DOHH2 (cell line): ENCODE measurements at regions not wholly inside any gene's neighbourhood (a gene's known extent, or its start where the extent isn't known, plus 50 kb on each side); places are given as distances from the start of the nearest gene placed in this dataset.

Experiments
- H3F3A ChIP-seq: fragments of 200-600 bp; sonication (generic), shearing (Covaris generic); 2 replicates; pipeline ENCODE4 v1.6.0; 2016; ENCODE audit warnings: antibody characterized with exemption, mild to moderate bottlenecking; ENCODE audit not compliant: control insufficient read depth, insufficient read depth
- H3K27ac ChIP-seq: fragments of 200-600 bp; sonication (generic); 2 replicates; pipeline ENCODE4 v1.5.1; 2014; ENCODE audit warnings: low read depth, mild to moderate bottlenecking, low read length, moderate library complexity
- H3K27me3 ChIP-seq: fragments of 200-600 bp; sonication (generic); 2 replicates; pipeline ENCODE4 v1.6.1; 2014; ENCODE audit warnings: mild to moderate bottlenecking, low read length, mixed read lengths; ENCODE audit not compliant: control insufficient read depth
- H3K36me3 ChIP-seq: fragments of 200-600 bp; sonication (generic); 2 replicates; pipeline ENCODE4 v1.6.1; 2014; ENCODE audit warnings: mild to moderate bottlenecking, low read length, moderate library complexity, mixed read lengths; ENCODE audit not compliant: control insufficient read depth
- H3K4me1 ChIP-seq: fragments of 200-600 bp; sonication (generic); 2 replicates; pipeline ENCODE4 v1.6.1; 2014; ENCODE audit warnings: mild to moderate bottlenecking, low read length, mixed read lengths; ENCODE audit not compliant: control insufficient read depth
- H3K4me2 ChIP-seq: fragments of 200-600 bp; sonication (generic); 2 replicates; pipeline ENCODE4 v1.6.0; 2014; ENCODE audit warnings: mild to moderate bottlenecking, low read length, moderate library complexity
- H3K4me3 ChIP-seq: fragments of 200-600 bp; sonication (generic); 2 replicates; pipeline ENCODE4 v1.5.1; 2014; ENCODE audit warnings: mild to moderate bottlenecking, low read length, mixed read lengths
- H3K79me2 ChIP-seq: fragments of 200-600 bp; sonication (generic); 2 replicates; pipeline ENCODE4 v1.6.1; 2014; ENCODE audit warnings: mild to moderate bottlenecking, low read length, mixed read lengths; ENCODE audit not compliant: control insufficient read depth
- H3K9me2 ChIP-seq: fragments of 200-600 bp; sonication (generic); replicated peaks from 2 replicates; pipeline ENCODE4 v1.6.1; 2014; ENCODE audit warnings: mild to moderate bottlenecking, low read length, mixed read lengths; ENCODE audit not compliant: control insufficient read depth
- H3K9me3 ChIP-seq: fragments of 200-600 bp; sonication (generic); 2 replicates; pipeline ENCODE4 v1.6.1; 2014; ENCODE audit warnings: antibody characterized with exemption, low read length, mixed read lengths; ENCODE audit not compliant: control insufficient read depth, insufficient read depth
- H4K20me1 ChIP-seq: fragments of 200-600 bp; sonication (generic); 2 replicates; pipeline ENCODE4 v1.6.0; 2014; ENCODE audit warnings: low read depth, mild to moderate bottlenecking, antibody characterized with exemption, low read length, moderate library complexity; ENCODE audit not compliant: control insufficient read depth, insufficient read depth
- CTCF ChIP-seq: fragments of 200-600 bp; sonication (generic); IDR thresholded peaks from one replicate; pipeline ENCODE4 v1.5.1; 2014; ENCODE audit warnings: antibody characterized with exemption, mild to moderate bottlenecking, low read depth, low read length; ENCODE audit not compliant: poor library complexity, severe bottlenecking
- EZH2phosphoT487 ChIP-seq: fragments of 200-600 bp; sonication (generic); IDR thresholded peaks from 2 replicates; pipeline ENCODE4 v1.6.1; 2017; ENCODE audit warnings: borderline replicate concordance, mild to moderate bottlenecking, antibody characterized with exemption, low read length, moderate library complexity, mixed read lengths

GRCh38 chr20:55610756-55611155, 394.6 kb downstream of the CBLN4 start:
- no peaks in the 10 kb centered on the region for H3K9me2 ChIP-seq
- no peaks in the 10 kb centered on the region for H3K4me1 ChIP-seq
- TF ChIP-seq CTCF (no peak), EZH2phosphoT487 (no peak)
- H3K27ac ChIP-seq = no peak overlapping the region
- no peaks in the 10 kb centered on the region for H3K36me3 ChIP-seq
- no peak overlapping the region for H3K4me2 ChIP-seq
- H3K27me3 ChIP-seq = no peaks in the 10 kb centered on the region
- H3K9me3 ChIP-seq = no peaks in the 10 kb centered on the region
- H4K20me1 ChIP-seq = no peaks in the 10 kb centered on the region
- H3K79me2 ChIP-seq = no peaks in the 10 kb centered on the region
- no peak overlapping the region for H3K4me3 ChIP-seq
- H3F3A ChIP-seq = no peaks in the 10 kb centered on the region

GRCh38 chr20:55605594-55605993, 399.7 kb downstream of the CBLN4 start:
- no peaks in the 10 kb centered on the region for H3K79me2 ChIP-seq
- H3K36me3 ChIP-seq = no peaks in the 10 kb centered on the region
- no peak overlapping the region for H3K27ac ChIP-seq
- no peaks in the 10 kb centered on the region for H3F3A ChIP-seq
- no peaks in the 10 kb centered on the region for H3K9me3 ChIP-seq
- H3K9me2 ChIP-seq = no peaks in the 10 kb centered on the region
- H4K20me1 ChIP-seq = no peaks in the 10 kb centered on the region
- H3K4me2 ChIP-seq = no peak overlapping the region
- no peak for TF ChIP-seq CTCF
- TF ChIP-seq EZH2phosphoT487 = no peak
- H3K4me3 ChIP-seq = no peak overlapping the region
- no peaks in the 10 kb centered on the region for H3K4me1 ChIP-seq
- H3K27me3 ChIP-seq = no peaks in the 10 kb centered on the region

GRCh38 chr20:55597526-55597925, 407.8 kb downstream of the CBLN4 start:
- Histone ChIP-seq H3K9me2 (no peaks in the 10 kb centered on the region), H3K27me3 (no peaks in the 10 kb centered on the region), H4K20me1 (no peaks in the 10 kb centered on the region), H3F3A (no peaks in the 10 kb centered on the region), H3K9me3 (no peaks in the 10 kb centered on the region), H3K79me2 (no peaks in the 10 kb centered on the region), H3K4me3 (no peak overlapping the region), H3K27ac (no peak overlapping the region), H3K4me1 (no peaks in the 10 kb centered on the region), H3K4me2 (no peak overlapping the region), H3K36me3 (no peaks in the 10 kb centered on the region)
- TF ChIP-seq EZH2phosphoT487 = no peak
- TF ChIP-seq CTCF = no peak

GRCh38 chr20:55596431-55596830, 408.9 kb downstream of the CBLN4 start:
- Histone ChIP-seq H3K27me3 (no peaks in the 10 kb centered on the region), H3F3A (no peaks in the 10 kb centered on the region), H3K27ac (no peak overlapping the region), H3K4me2 (no peak overlapping the region), H3K4me3 (no peak overlapping the region), H4K20me1 (no peaks in the 10 kb centered on the region), H3K9me3 (no peaks in the 10 kb centered on the region), H3K9me2 (no peaks in the 10 kb centered on the region), H3K36me3 (no peaks in the 10 kb centered on the region), H3K79me2 (no peaks in the 10 kb centered on the region), H3K4me1 (no peaks in the 10 kb centered on the region)
- TF ChIP-seq EZH2phosphoT487 (no peak), CTCF (no peak)
